NOMO-1 (cell line): ENCODE measurements at regions not wholly inside any gene's neighbourhood (a gene's known extent, or its start where the extent isn't known, plus 50 kb on each side); places are given as distances from the start of the nearest gene placed in this dataset.
A peak's percentile ranks its signal among the peaks of the same experiment; 100 is the strongest.
"Not testable (repeated sequence)": the region's sequence is repeated elsewhere in the genome, so short reads cannot be mapped to it uniquely, and the experiment has no call there.

Source experiments
- DNase-seq, 2 experiments: peaks; one replicate each; lab custom pipeline; 2025; ENCODE audit not compliant: unreplicated experiment in 2 of 2; lab: John Stamatoyannopoulos, UW

- no peak for DNase-seq
These were observed 223.8 kb upstream of the SMLR1 start for GRCh38 chr6:130603391-130603790.

- no peak for DNase-seq
These were observed 222.3 kb upstream of the SMLR1 start for GRCh38 chr6:130604841-130605399.

GRCh38 chr6:130610303-130610702, 216.9 kb upstream of the SMLR1 start:
- no peak for DNase-seq

- DNase-seq, result no peak
These were observed 215.8 kb upstream of the SMLR1 start for GRCh38 chr6:130611366-130611765.

GRCh38 chr6:130613176-130613575, 214.0 kb upstream of the SMLR1 start:
- no peak for DNase-seq

GRCh38 chr6:130615816-130616215, 211.4 kb upstream of the SMLR1 start:
- no peak for DNase-seq

GRCh38 chr6:130617658-130618057, 209.5 kb upstream of the SMLR1 start:
- DNase-seq, result no peak

GRCh38 chr6:130618806-130619205, 208.4 kb upstream of the SMLR1 start:
- not testable (repeated sequence) for DNase-seq

GRCh38 chr6:130620338-130620781, 206.8 kb upstream of the SMLR1 start:
- no peak for DNase-seq

- DNase-seq, result no peak
These were observed 205.1 kb upstream of the SMLR1 start for GRCh38 chr6:130622142-130622541.

GRCh38 chr6:130624046-130624445, 203.2 kb upstream of the SMLR1 start:
- no peak for DNase-seq

- DNase-seq, result peak in 1 of 2 experiments; percentile 27
These were observed 201.2 kb upstream of the SMLR1 start for GRCh38 chr6:130625825-130626527.

- DNase-seq, result no peak
These were observed 198.3 kb upstream of the SMLR1 start for GRCh38 chr6:130628862-130629261.

GRCh38 chr6:130629640-130630039, 197.6 kb upstream of the SMLR1 start:
- no peak for DNase-seq

- DNase-seq, result no peak
These were observed 194.9 kb upstream of the SMLR1 start for GRCh38 chr6:130632277-130632676.

- DNase-seq, result no peak
These were observed 194.3 kb upstream of the SMLR1 start for GRCh38 chr6:130632897-130633296.

GRCh38 chr6:130643361-130643760, 183.8 kb upstream of the SMLR1 start:
- no peak for DNase-seq

- no peak for DNase-seq
These were observed 183.0 kb upstream of the SMLR1 start for GRCh38 chr6:130644175-130644574.

- DNase-seq, result not testable (repeated sequence)
These were observed 182.4 kb upstream of the SMLR1 start for GRCh38 chr6:130644769-130645168.

- no peak for DNase-seq
These were observed 180.0 kb upstream of the SMLR1 start for GRCh38 chr6:130647246-130647645.

GRCh38 chr6:130655586-130655985, 171.6 kb upstream of the SMLR1 start:
- no peak for DNase-seq

- no peak for DNase-seq
These were observed 166.1 kb upstream of the SMLR1 start for GRCh38 chr6:130661077-130661476.

- no peak for DNase-seq
These were observed 160.4 kb upstream of the SMLR1 start for GRCh38 chr6:130666786-130667185.
